Testis (tissue), 2 donors: ENCODE measurements at regions not wholly inside any gene's neighbourhood (a gene's known extent, or its start where the extent isn't known, plus 50 kb on each side); places are given as distances from the start of the nearest gene placed in this dataset.

Experiments used
- POLR2A ChIP-seq: fragments of 450-650 bp; IDR thresholded peaks from one replicate; pipeline ENCODE4 v1.6.1; 2017; ENCODE audit warnings: antibody characterized with exemption, mild to moderate bottlenecking, moderate library complexity
- TF ChIP-seq, protein P1 (sequence below), 3 experiments: fragments of 450-650 bp in 2 of 3; fragments of 200-600 bp in 1 of 3; sonication (generic) in 1 of 3; IDR thresholded peaks; one replicate each; pipeline ENCODE4 v1.5.1; 2016 to 2019; ENCODE audit warnings: antibody characterized with exemption in 3 of 3, mild to moderate bottlenecking in 2 of 3, moderate library complexity in 1 of 3

DNA sequence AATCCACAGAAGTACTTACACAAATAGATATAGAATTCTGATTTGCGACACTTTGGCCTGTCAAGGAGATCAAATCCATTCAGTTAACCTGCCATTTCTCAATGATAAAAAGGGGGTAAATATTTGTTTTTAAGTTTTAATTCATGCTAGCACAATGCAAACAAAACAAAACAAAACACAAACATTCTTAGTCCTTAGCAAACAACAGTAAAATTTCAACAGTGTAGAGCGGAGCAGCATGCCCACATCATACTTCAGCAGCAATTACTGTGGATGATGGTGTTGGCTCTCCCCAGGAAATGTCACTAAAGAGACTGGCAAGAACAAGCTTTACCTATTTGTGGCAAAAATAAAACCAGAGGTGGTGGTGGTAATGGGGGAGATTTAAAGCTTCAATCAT, 625.2 kb upstream of the PCDH20 start:
- TF ChIP-seq POLR2A: no peak
- TF ChIP-seq, protein P1, sequence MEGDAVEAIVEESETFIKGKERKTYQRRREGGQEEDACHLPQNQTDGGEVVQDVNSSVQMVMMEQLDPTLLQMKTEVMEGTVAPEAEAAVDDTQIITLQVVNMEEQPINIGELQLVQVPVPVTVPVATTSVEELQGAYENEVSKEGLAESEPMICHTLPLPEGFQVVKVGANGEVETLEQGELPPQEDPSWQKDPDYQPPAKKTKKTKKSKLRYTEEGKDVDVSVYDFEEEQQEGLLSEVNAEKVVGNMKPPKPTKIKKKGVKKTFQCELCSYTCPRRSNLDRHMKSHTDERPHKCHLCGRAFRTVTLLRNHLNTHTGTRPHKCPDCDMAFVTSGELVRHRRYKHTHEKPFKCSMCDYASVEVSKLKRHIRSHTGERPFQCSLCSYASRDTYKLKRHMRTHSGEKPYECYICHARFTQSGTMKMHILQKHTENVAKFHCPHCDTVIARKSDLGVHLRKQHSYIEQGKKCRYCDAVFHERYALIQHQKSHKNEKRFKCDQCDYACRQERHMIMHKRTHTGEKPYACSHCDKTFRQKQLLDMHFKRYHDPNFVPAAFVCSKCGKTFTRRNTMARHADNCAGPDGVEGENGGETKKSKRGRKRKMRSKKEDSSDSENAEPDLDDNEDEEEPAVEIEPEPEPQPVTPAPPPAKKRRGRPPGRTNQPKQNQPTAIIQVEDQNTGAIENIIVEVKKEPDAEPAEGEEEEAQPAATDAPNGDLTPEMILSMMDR (IDR thresholded peaks at IDR 0.05): no peak
